Dedifferentiated amniotic fluid mesenchymal stem cell (primary cell): ENCODE measurements at regions not wholly inside any gene's neighbourhood (a gene's known extent, or its start where the extent isn't known, plus 50 kb on each side); places are given as distances from the start of the nearest gene placed in this dataset.
A peak's percentile ranks its signal among the peaks of the same experiment; 100 is the strongest.
"Not testable (repeated sequence)": the region's sequence is repeated elsewhere in the genome, so short reads cannot be mapped to it uniquely, and the experiment has no call there.

Source experiments
- DNase-seq: peaks from one replicate; pipeline ENCODE4 v3.0.0-alpha.2; 2016; ENCODE audit errors: extremely low spot score

DNA sequence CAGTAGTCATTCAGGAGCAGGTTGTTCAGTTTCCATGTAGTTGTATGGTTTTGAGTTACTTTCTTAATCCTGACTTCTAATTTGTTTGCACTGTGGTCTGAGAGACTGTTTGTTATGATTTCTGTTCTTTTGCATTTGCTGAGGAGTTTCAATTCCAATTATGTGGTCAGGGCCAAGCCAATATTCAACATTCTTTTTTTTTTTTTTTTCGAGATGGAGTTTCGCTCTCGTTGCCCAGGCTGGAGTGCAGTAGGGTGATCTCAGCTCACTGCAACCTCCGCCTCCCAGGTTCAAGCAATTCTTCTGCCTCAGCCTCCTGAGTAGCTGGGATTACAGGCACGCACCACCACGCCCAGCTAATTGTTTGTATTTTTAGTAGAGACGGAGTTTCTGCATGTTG is 145.9 kb upstream of the NEGR1 start:
- DNase-seq = not testable (repeated sequence)

DNA sequence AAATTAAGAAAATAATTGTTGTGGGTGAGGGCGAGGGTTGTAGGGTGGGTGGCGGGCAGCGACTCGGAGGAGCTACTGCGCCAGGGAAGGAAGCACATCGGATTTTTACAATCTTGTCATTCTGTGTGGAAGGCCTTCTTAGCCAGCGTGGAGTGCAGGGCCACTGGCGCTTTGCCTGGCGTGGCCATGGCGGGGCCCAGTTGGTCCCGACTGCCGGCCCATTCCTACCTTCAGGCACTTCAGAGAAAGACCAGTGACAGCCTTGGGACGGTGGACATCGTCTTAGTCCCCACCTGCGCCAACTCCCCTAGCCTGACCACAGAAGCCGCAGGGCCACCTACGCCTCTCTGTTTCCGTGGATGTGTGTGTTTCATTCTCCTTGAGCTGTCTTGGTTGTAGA is 136.9 kb upstream of the NEGR1 start:
- no peak for DNase-seq

DNA sequence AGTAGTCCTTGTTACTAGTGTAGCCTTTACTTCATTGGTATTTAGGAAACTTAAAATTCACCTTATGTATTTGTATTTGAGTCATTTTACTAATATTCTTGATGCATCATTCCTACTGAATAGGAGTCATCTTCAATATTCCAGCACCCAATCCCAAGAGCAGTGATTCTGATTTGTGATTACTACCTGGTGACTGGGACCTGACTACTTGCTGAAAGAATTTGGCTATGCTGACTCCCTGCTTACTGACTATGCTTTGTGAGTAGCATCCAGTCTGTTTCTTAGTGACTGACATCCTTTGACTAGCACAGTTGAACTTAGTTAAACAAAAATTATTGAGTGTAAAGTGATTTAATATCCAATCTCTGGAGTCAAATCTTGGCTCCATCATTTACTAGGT is 129.9 kb upstream of the NEGR1 start:
- no peak for DNase-seq

DNA sequence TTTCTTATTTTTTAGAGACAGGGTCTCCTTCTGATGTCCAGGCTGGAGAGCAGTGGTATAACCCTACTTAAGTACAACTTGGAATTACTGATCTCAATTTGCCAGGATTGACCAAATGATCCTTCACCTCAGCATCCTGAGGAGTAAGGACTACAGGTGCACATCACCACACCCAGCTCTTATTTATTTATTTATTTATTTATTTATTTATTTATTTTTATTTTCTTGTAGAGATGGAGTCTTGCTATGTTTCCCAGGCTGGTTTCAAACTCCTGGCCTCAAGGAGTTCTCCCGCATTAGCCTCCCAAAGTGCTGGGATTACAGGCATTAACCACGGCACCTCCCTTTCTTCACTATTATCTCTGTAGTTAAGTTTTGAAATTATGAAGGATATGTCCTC is 117.5 kb upstream of the NEGR1 start:
- no peak for DNase-seq

DNA sequence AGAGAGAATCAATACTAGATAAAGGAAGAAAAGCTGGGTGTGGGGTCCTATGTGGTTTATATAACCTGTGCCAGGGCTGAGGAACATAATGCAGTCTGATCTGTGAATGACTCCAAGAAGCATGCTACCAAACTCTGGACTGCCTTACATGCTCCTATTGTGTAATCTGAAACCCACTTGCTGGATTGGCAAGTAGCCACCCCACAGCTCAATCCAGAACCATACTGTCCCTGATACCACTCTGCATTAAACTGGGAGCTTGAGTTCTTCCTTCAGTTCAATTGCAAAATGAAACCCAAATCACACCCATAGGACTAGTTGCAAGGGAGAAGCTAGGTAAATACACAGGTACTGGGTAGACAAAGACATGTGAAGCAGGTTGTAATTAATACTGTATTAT is 115.4 kb upstream of the NEGR1 start:
- DNase-seq = peak; percentile 75

DNA sequence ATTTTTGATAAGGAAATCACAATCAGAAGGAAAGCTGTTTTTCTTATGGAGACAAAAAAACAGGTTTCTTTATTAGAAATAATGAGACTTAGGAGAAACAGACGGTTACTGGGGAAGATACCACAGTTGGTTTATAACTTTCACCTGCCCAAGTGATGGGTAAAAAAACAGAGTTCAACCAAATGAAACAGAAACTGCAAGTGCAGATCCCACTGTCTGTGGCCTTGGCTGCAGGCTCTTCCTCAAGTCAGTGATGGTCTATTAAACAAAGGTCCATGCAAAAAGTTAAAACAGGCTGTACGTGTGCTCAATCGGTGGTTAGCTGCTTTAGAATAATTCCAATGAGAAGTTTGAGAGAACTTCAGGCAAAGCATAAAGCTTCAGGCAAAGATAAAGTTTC is 112.1 kb upstream of the NEGR1 start:
- DNase-seq = no peak

DNA sequence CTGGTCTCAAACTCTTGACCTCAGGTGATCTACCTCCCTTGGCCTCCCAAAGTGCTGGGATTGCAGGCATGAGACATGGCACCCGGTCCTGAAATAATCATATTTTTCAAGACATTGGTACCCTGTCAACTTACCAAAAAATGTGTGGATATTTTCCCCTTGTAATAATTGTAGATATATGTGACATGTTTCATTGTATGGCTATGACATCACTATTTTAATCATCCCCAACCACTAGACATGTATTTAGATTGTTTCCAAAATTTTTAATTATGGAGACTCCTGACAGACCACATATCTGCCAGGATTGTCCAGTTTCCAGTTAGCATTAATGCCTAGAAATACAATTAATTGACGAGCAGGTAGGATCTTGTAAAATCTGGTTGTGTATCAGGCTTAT is 96.7 kb upstream of the NEGR1 start:
- no peak for DNase-seq

DNA sequence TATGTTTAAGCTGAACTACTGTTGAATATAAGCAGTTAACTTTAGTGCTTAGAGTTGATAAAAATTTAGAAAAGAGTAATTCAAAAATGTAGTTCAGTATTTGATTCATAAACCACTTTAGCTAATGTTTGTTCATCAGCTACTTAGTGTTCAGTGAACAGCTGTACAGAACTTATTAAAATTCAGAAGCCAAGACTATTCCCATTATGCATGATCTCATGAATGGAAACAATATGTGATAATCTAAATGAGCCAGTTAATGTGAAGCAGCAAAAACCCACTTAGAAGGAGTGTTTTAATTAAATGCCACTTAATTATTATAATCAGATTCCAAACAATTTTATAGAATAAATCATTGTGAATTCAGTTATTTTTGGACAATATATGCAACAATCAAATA is 92.9 kb upstream of the NEGR1 start:
- no peak for DNase-seq

DNA sequence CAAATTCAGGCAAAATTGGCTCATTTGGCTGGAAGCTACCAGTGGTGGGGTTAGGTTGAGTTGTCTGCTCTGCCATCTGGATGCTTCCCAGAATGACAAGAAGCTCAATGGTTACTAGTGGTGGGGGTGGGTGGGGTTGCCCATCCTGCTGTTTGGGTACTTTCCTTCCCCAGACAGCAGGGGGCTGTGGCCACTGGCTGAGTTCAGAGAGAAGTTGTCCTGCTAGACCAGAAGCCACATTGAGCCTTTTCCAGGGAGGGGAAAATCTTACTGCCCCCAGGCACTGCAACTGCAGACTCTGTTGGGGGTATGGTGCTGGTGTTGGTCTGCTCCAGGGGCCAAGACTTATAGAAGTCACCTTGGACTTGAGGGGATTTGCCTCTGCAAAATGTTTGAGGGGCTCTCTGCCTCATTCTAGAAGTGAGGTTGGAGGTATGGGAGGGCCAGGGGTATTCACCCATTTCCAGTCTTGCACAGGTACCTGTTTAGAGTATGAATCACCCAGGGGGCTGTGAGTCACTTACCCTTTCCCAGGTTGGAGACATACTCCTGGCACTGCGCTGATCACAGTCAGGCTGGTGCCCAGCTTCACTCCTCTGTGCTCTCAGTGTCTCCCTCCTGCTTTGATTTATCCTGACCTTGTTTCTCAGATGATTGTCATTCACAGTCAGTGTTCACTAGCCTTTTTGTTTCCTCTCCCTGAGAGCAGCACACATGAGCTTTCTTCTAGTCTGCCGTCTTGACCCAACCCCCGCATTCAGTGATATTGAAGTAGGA is 89.1 kb upstream of the NEGR1 start:
- no peak for DNase-seq

DNA sequence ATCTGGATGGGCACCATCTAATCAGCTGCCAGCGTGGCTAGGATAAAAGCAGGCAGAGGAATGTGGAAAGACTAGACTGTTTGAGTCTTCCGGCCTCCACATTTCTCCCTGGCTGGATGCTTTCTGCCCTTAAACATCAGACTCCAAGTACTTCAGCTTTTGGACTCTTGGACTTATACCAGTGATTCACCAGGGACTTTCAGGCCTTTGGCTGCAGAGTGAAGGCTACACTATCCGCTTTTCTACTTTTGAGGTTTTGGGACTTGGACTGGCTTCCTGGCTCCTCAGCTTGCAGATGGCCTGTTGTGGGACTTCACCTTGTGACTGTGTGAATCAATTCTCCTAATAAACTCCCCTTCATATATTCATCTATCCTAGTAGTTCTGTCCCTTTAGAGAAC is 88.5 kb upstream of the NEGR1 start:
- DNase-seq = not testable (repeated sequence)

DNA sequence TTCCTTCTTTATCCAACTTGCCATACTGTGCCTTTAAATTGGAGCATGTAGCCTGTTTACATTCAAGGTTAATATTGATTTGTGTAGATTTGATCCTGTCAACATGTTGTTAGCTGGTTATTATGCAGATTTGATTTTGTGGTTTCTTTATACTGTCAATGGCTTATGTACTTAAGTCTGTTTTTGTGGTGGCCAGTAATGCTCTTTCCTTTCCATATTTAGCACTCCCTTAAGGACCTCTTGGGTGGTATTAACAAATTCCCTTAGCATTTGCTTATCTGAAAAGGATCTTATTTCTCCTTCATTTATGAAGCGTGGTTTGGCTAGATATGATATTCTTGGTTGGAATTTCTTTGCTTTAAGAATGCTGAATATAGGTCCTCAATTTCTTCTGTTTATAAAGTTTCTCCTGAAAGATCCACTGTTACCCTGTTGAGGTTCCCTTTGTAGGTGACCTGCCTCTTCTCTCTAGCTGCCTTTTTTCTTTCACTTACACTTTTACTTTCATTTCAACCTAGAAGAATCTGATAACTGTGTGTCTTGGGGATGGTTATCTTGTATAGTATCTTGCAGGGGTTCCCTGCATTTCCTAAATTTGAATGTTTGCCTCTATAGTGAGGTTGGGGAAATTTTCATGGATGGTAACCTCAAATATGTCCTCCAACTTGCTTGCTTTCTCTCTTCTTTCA is 86.9 kb upstream of the NEGR1 start:
- DNase-seq = no peak

DNA sequence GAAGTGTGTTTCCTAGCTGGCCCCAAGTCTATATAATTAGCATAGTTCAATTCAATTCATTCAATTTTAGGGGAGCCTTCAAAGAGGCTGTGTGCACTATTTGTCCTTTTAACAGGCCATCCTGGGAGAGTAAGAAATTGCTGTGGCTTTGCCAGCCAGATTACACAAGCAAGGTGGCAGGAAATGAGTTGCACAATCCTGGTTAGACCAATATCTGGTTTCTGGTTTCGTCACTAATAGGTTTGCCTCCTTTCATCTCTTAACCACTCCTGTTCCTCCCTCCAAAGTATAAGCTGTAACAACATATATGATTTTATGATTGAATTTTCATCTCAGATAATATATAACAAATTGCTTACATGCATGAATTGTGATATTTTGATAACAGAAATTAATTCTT is 84.1 kb upstream of the NEGR1 start:
- DNase-seq = no peak

DNA sequence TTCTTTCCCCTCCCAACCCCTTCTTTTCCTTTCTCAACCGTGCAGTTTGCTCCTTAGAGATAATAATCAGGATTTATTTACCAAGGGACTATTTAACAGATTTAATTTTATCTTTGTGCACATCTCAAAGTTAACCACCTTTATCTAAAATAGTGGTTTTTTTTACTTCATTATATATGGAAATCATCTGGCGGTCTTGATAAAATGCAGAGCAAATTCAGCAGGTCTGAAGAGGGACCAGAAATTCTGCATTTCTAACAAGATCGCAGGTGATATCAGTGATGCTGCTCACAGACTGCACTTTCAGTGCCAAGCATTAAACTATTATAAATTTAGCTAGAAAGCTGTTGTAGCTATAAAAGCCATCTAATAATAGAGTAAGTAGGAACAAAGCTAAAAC is 83.4 kb upstream of the NEGR1 start:
- DNase-seq = no peak

DNA sequence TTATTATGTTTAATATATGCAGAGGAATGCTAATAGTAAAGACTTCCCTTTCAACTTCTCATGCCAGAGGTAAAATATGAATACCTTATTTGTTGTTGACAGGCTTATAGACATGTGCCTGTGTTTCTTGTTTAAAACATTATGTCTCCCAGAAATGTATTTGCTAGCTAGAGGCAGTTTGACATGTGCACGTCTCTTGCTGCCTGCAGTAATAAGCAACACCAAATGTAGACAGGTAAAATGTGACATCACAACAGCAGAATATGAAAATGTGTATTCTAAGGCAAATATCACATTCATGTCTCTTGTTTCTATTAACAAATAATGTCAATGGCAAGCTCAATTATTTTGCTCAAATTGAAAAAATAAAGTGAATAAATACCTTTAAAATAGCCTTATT is 80.2 kb upstream of the NEGR1 start:
- no peak for DNase-seq

DNA sequence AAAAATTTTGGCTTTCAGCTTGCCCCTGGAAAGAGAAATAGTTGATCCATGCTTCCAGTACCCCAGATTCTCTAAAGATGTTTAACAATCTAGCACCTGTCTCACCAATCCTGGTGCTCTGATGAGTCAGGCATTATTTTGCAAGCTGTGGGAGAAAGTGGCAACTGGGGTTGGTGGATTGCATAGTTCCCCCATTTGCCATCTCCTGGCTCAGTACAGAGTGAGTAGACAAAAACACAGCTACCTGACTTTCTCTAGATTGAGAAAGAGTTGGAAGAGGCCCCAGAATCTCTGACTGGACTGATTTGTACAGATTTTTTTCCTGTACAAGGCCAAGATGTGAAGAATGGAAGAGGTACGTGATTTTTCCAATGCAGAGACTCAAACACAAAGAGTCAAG is 75.1 kb upstream of the NEGR1 start:
- no peak for DNase-seq

DNA sequence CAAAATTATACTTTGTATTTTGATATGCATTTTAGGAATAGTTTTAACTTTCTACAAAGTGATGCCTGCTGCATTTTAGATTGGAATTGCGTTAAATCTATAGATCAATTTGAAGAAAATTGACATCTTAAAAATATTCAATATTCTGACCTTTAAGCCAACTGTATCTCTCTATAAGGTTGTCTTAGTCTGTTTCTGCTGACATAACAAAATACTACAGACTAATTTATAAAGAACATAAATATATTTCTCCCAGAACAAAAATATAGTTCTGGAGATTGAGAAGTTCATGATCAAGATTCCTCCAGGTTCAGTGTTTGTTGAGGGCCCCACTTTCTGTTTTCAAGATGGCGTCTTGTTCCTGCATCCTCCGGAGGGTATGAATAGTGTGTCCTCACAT is 73.6 kb upstream of the NEGR1 start:
- no peak for DNase-seq

DNA sequence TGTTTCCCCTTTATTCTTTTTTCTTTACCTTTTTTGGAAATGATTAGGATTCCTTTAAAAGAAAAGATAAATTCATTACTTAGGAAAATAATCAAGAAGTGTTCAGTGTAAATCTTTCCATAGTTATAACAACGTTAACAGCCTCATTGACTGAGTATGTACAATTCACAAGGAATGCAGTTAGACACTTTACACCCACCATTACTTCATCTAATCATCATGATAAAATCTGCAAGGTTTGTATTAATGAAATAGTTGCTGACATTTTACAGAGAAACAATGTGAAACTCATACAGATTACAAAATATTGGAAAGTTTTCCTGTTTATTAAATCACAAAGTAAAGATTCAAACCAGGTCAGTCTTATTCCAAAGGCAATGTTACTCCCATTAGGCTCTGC is 59.3 kb upstream of the NEGR1 start:
- DNase-seq = no peak

DNA sequence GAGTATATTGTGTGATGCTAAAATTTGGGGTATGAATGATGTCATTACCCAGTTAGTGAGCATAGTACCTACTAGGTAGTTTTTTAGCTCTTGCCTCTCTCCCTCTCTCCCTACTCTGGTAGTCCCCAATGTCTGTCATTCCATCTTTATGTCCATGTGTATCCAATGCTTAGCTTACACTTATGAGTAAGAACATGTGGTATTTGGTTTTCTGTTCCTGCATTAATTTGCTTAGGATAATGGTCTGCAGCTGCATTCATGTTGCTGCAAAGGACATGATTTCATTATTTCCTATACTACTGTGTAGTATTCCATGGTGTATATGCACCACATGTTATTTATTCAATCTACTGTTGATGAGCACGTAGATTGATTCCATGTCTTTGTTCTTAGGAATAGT is 54.4 kb upstream of the NEGR1 start:
- DNase-seq = no peak
